Vagina (tissue), 2 donors: ENCODE measurements at regions not wholly inside any gene's neighbourhood (a gene's known extent, or its start where the extent isn't known, plus 50 kb on each side); places are given as distances from the start of the nearest gene placed in this dataset.

Source experiments
- CTCF ChIP-seq, 3 experiments: fragments of 450-650 bp in 2 of 3; fragments of 200-600 bp in 1 of 3; sonication (generic) in 1 of 3; IDR thresholded peaks; one replicate each; pipeline ENCODE4 v1.5.1; 2017 to 2019; ENCODE audit warnings: antibody characterized with exemption in 3 of 3, mild to moderate bottlenecking in 2 of 3, moderate library complexity in 2 of 3
- POLR2AphosphoS5 ChIP-seq, 2 donors: sonication (generic); formaldehyde crosslinking; IDR thresholded peaks; one replicate each; pipeline ENCODE4 v1.9.0; 2017; ENCODE audit warnings: antibody characterized with exemption in 2 of 2, mild to moderate bottlenecking in 2 of 2, low read depth in 1 of 2; ENCODE audit not compliant: insufficient read depth in 1 of 2

DNA sequence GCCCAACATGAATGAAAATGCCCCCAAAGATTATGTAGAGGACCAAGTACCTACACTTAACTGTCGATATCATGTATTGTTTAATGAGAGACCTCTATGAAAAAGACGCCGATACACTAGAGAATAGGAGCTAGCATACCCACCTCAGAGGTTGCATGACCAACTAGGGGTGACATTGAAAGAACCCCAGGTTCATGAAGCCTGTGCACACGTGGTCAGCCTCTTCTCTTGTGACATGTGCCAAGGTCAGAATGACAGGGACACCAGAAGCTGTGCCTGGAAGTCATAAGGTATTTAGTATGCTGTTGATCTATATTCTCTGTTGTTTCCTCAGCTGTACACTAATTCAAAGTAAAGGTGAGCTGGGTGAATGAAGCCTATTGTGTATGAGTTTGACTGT is 1594.1 kb downstream of the EFNA5 start:
- no peak for TF ChIP-seq CTCF (IDR thresholded peaks at IDR 0.05)
- no peak for TF ChIP-seq POLR2AphosphoS5 (IDR thresholded peaks at IDR 0.05; ENCODE audit: insufficient read depth in 1 of 2, low read depth in 1 of 2)
